H1 (cell line): ENCODE measurements at regions not wholly inside any gene's neighbourhood (a gene's known extent, or its start where the extent isn't known, plus 50 kb on each side); places are given as distances from the start of the nearest gene placed in this dataset.

Experiments
- CBX5 ChIP-seq: fragments of 300-800, 300-1000 bp; sonication (generic); IDR thresholded peaks from 2 replicates; pipeline ENCODE4 v1.7.1; 2016; ENCODE audit warnings: antibody characterized with exemption, low read length, low read depth
- CHD7 ChIP-seq: fragments of 300-600 bp; sonication (generic); IDR thresholded peaks from 2 replicates; pipeline ENCODE4 v1.7.1; 2012; ENCODE audit warnings: low read length, moderate library complexity, mild to moderate bottlenecking, inconsistent platforms; ENCODE audit not compliant: insufficient replicate concordance
- EP300 ChIP-seq, 2 experiments: IDR thresholded peaks; 1 replicate in 1 of 2; 2 replicates in 1 of 2; pipeline ENCODE4 v1.6.1; 2011 to 2012; ENCODE audit warnings: low read depth in 2 of 2, low read length in 2 of 2, mild to moderate bottlenecking in 2 of 2, borderline replicate concordance in 1 of 2, inconsistent platforms in 1 of 2, moderate library complexity in 1 of 2
- HDAC6 ChIP-seq: IDR thresholded peaks from one replicate; pipeline ENCODE4 v1.7.1; 2012; ENCODE audit warnings: low read depth, mild to moderate bottlenecking, inconsistent platforms, low read length, moderate library complexity
- MAFK ChIP-seq: IDR thresholded peaks from 2 replicates; pipeline ENCODE4 v1.6.1; 2012; ENCODE audit warnings: low read depth, mild to moderate bottlenecking, improper control_type of control experiment, low read length
- NANOG ChIP-seq: IDR thresholded peaks from 2 replicates; pipeline ENCODE4 v1.6.1; 2011; ENCODE audit warnings: low read length, low read depth, mild to moderate bottlenecking, inconsistent platforms; ENCODE audit not compliant: insufficient read depth, poor library complexity, severe bottlenecking
- POU5F1 ChIP-seq: IDR thresholded peaks from 2 replicates; pipeline ENCODE4 v1.6.1; 2011; ENCODE audit warnings: low read depth, mild to moderate bottlenecking, low read length, moderate library complexity
- RAD21 ChIP-seq, 2 experiments: IDR thresholded peaks in 1 of 2; conservative IDR thresholded peaks in 1 of 2; 2 replicates each; pipeline ENCODE4 v1.6.1; 2011; ENCODE audit warnings: low read depth in 2 of 2, low read length in 2 of 2, improper control_type of control experiment in 1 of 2, inconsistent platforms in 1 of 2, mild to moderate bottlenecking in 1 of 2, moderate library complexity in 1 of 2
- YY1 ChIP-seq: IDR thresholded peaks from 2 replicates; pipeline ENCODE4 v1.6.1; 2011; ENCODE audit warnings: low read depth, mild to moderate bottlenecking, low read length
- TF ChIP-seq, protein P1 (sequence below): IDR thresholded peaks from 2 replicates; pipeline ENCODE4 v1.6.1; 2012; ENCODE audit warnings: inconsistent platforms
- TF ChIP-seq, protein P2 (sequence below), 3 experiments: IDR thresholded peaks; 1 replicate in 2 of 3; 2 replicates in 1 of 3; pipeline versions ENCODE4 v1.5.1 to v1.6.1; 2011; ENCODE audit warnings: low read length in 3 of 3, mild to moderate bottlenecking in 3 of 3, inconsistent platforms in 2 of 3, low read depth in 1 of 3, moderate library complexity in 1 of 3; ENCODE audit not compliant: insufficient read depth in 1 of 3; ENCODE audit errors: control extremely low read depth in 1 of 3

- TF ChIP-seq CBX5 (no peak), NANOG (no peak), HDAC6 (no peak), EP300 (IDR thresholded peaks at IDR 0.05; ENCODE audit: borderline replicate concordance in 1 of 2, low read depth in 2 of 2, low read length in 2 of 2) (no peak), POU5F1 (no peak), RAD21 (IDR thresholded peaks at IDR 0.05 in 1 of 2, conservative IDR thresholded peaks at IDR 0.05 in 1 of 2; ENCODE audit: low read depth in 2 of 2, low read length in 2 of 2) (no peak), CHD7 (no peak), YY1 (no peak), MAFK (no peak)
- TF ChIP-seq, protein P1, sequence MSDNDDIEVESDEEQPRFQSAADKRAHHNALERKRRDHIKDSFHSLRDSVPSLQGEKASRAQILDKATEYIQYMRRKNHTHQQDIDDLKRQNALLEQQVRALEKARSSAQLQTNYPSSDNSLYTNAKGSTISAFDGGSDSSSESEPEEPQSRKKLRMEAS: no peak
- TF ChIP-seq, protein P2, sequence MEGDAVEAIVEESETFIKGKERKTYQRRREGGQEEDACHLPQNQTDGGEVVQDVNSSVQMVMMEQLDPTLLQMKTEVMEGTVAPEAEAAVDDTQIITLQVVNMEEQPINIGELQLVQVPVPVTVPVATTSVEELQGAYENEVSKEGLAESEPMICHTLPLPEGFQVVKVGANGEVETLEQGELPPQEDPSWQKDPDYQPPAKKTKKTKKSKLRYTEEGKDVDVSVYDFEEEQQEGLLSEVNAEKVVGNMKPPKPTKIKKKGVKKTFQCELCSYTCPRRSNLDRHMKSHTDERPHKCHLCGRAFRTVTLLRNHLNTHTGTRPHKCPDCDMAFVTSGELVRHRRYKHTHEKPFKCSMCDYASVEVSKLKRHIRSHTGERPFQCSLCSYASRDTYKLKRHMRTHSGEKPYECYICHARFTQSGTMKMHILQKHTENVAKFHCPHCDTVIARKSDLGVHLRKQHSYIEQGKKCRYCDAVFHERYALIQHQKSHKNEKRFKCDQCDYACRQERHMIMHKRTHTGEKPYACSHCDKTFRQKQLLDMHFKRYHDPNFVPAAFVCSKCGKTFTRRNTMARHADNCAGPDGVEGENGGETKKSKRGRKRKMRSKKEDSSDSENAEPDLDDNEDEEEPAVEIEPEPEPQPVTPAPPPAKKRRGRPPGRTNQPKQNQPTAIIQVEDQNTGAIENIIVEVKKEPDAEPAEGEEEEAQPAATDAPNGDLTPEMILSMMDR (IDR thresholded peaks at IDR 0.05; ENCODE audit: control extremely low read depth in 1 of 3, insufficient read depth in 1 of 3, low read depth in 1 of 3, low read length in 3 of 3): no peak
Observed at GRCh38 chr15:98230975-98231374, 270.5 kb downstream of the ARRDC4 start.
